ENCODE measurements at regions not wholly inside any gene's neighbourhood (a gene's known extent, or its start where the extent isn't known, plus 50 kb on each side); places are given as distances from the start of the nearest gene placed in this dataset.

DNA sequence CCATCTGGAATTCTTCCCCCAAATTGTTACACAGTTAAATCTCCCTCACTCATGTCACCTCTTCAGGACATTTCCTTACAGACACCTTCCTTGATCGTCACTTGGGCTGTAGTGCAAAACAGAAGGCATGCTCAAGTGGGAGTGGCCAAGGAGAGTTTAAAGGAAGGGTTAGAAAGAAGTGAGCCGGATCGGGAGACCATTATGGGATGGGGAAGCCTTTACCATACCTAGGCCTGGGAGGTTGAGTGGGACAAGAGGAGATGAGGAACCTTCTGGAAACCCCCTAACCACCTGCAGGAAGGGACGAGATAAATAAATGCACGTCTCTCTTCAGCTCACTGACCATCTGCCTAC is 102.7 kb downstream of the UCHL1 start:
- no peak for DNase-seq (ENCODE audit: low read depth in 4 of 4, low spot score in 2 of 4)

DNA sequence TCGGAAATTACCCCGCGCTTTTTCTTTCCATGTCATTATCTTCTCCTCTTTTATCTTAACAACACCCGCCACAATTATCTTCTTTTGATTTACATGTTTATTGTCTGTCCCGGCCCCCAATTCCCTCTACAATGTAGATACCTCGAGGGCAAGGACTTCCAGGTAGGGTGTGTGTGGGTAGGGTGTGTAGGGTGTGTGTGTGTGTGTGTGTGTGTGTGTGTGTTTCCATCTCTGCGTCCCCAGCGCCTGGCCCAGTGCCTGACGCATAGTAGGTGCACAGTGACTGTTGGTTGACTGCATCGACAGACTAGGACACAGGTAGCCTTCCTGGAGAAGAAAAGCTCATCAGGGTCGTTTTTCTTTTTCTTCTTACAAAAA is 103.1 kb downstream of the UCHL1 start:
- no peak for DNase-seq (ENCODE audit: low read depth in 4 of 4, low spot score in 2 of 4)

DNA sequence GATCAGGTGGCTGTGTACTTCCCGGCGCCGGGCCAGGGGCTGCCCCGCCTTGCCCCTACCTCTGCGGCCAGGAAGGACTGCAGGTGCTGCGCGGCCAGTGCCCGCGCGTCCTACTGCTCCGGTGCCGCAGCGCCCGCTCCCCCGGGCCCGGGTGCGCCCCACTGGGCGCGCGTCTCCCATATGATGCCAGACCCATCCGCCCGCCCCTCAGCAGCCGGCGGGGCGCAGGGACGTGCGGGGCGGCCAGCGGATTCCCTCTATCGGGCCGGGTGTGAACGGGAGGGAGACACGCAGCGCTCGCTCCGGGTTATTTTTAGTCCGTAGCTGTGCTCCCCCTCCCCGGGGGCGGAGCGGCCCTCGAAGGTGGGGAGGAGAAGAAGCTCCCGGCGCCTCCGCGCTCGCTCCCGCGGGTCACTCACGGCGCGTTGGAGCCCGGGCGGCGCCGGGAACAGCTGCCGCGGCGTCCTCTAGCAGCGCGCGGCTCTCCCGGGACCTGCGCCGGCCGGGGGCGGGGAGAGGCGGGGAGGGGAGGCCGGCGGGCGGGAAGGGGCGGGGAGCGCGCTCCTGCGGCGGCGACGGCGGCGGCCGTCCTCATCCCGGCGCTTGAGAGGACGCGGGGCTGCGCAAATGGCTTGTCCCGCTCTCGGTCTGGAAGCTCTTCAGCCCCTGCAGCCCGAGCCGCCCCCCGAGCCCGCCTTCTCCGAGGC is 103.6 kb downstream of the UCHL1 start:
- DNase-seq (ENCODE audit: low read depth in 4 of 4, low spot score in 2 of 4), result no peak

DNA sequence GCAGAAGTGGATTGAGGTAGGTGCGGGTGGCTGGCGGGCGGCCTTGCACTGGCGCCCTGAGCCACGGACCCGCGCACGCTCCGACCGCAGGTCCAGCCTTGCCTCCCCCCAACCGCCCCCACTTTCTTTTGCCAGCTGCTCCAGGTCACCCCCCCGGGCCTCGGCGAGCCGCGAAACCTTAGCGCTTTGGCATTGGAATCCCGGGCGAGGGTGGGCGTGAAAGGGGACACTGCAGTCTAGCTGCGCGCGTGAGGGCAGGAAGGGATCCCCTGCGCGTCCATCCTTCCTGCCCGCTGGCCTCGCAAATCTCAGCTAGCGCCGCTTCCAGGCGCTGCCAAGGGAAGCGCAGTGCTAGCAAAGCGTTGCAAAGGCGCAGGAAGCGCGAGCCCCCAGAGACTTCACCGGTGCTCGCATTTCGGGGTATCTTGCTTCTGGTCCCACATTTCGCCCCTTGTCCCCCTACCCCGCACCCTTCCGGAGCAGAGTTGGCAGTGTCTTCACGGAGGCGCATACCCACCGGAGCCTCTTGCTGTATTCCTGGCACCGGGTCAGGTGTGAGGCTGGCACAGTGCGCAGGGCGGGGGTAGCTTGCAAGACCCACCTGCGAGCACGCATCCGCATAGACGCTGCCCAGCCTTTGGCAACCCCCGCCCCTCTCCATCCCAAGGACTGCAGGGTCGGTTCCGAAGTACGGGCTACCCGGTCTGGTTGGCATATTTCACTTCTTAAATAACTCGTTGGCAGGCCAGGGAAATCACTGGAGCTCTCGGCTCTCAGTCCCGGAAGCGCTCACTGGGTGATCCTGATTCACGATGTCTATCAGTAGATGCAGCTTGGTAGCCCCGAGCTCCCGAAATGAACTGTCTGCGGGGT is 104.4 kb downstream of the UCHL1 start:
- no peak for DNase-seq (ENCODE audit: low read depth in 4 of 4, low spot score in 2 of 4)

DNA sequence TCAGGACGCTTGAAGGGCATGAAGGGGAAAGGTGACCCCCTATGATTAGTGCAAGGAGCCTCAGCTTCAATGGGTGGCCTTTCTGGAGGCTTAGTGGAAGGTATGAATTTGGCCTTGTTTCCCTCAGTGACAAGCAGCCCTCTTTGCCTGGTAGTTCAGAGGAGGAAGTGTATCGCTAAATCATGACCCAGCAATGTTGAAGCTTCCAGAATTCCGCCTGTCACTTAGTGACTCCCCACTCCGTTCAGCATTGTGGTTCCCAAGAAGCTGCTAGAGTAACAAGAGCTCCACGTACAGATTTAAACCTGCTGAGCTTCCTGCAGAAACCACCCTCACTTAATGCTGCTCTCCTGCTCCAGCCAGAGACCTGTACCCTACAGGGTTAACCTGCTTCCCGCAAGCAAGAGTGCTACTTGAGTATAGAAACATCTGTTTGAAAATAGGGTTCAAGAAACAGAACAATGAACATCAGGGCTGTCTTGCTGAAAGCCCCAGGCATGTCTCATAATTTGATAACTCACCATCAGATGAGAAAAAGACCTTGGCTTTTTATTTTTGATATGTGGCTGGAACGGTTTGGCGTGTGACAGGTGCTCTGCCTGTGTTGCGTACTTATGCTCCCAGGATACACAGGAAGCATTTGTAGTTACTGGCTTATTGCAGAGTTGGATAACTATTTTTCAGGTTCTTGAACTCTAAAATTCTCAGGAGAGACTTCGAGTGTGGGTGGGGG is 105.2 kb downstream of the UCHL1 start:
- no peak for DNase-seq (ENCODE audit: low read depth in 4 of 4, low spot score in 2 of 4)

DNA sequence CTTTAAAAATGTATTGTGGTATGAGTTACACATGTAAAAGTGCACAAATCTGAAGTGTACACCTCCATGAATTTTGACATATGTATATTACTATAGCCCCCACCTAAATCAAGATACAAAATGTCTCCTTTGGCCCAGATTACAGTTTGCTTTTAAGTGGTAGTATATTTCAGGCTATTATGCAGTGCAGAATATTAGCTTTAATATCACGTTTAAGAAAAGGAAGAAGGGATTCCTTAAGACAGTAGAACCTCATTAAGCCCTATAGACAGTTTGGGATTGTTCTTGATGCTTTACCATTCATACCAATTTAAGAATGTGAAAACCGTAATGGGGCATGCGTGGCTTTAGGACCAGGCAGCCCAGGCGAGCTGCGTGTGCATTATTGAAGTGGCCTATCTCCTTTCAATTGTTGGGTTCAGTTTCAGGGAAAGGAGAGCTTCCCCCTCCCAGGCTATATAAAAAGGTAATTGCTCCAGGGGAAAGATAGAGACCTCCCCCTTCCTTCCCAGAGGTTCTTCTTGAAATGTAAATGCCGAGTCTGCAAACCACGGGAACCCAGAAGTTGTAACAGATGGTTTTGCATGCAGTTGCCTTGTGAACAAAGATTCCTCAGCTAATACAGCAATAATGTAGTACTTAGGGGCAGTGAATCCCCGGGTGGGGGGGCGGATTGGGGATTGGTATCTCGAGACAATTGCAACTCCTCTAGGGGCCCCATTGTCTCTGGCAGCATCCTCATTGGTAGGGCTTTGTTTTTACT is 106.1 kb downstream of the UCHL1 start:
- DNase-seq (ENCODE audit: low read depth in 4 of 4, low spot score in 2 of 4), result no peak

DNA sequence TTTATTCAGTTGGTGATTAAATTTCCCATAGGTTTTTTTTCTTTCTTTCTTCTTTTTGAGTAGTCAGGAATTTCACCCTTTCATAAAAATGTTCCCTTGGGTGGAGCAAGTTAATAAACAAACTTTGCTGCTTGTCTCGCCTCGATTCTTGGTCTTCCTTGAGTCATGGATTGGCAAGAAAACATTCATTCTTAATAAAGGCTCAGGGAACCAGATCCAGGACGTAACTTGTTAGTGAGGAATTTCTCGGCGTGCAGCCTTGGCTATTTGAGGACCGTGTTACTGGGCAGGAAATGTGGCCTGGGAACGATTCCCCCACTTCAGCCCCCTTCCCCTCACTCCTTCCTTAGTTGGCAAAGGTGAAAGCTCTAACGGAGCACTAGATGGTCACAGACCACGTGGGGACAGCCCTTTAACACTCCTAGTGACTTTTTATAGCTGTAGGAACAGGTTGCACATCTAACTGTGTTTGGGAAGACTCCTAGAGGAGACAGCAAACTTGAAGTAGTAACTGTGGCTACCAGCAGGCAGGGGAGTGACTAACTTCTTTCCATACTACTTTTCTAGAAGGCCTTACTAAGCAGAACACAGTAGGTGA is 106.8 kb downstream of the UCHL1 start:
- no peak for DNase-seq (ENCODE audit: low read depth in 4 of 4, low spot score in 2 of 4)

DNA sequence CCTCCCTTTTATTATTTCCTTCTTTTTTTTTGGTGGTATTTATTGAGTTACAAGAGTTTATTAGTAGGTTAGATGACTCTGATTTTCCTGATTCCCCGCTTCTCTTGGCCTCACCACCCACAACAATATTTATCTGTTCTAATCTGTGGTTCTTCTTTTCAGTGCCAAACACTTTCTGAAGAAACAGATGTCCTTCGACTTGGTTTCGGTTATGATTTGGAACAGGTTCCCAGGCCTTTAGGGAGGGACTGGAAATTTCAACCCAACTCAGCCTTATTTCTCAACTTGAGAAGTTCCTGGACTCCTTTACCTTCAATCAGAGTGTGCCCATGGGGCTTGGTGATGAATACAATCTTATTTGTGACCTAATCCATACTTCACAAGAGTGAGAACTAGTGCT is 108.1 kb downstream of the UCHL1 start:
- no peak for DNase-seq (ENCODE audit: low read depth in 4 of 4, low spot score in 2 of 4)

DNA sequence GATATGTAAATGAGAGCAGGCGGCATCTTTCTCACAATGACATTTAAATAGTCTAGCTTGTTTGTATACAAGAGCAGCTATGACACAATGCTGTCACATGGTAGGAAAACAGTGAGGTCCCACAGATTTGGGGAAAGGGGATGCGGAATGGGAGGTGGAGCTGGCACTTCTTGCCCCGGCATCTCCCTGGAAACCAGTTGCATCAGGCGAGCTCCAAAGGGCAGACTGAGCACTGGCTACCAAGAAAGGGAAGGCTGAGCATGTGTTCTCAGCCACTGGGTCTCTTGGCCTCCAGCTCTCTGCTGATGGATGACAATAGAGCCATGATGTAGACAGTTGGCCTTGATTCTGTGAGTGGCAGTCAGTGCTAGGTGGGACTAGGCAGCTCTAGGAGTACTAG is 109.0 kb downstream of the UCHL1 start:
- no peak for DNase-seq (ENCODE audit: low read depth in 4 of 4, low spot score in 2 of 4)

DNA sequence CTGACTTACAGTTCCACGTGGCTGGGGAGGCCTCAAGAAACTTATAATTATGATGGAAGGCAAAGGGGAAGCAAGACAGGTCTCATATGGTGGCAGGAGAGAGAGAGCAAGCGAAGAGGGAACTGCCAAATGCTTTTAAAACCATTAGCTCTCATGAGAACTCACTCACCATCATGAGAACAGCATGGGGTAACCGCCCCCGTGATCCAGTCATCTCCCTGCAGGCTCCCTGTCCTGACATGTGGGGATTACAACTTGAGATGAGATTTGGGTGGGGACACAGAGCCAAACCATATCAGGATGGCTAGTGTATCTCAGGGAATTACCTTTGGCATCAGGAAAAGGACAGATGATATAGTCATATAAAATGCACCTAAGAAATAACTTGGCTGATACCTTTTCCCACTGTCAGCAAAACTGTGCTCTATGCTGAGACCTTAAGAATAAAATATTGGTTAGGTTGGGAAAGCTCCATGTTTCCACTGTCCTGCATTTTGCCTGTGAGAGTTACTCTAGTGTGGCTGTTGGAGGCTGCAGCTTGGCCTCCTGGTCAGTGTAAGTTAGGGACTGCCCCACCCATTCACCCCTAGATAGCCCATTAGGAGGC is 110.3 kb downstream of the UCHL1 start:
- no peak for DNase-seq (ENCODE audit: low read depth in 4 of 4, low spot score in 2 of 4)

DNA sequence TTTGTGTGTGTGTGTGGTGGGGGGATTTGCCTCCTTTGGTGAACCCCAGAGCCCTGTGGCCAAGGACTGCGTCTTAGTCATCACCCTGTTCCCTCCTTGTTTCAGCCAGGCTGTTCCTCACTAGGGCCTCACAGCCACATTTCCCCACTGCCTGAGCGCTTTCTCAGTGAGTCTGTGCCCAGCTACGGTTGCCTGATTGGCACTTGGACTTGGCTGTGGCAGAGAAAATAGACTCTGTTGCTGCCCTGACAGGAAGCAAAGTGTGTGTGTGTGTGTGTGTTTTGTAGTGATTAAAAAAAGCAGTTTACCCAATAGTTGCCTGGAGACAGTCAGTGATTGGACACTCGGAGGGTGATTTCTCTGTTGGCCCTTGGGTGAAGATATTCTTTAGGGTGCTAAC is 113.0 kb downstream of the UCHL1 start:
- DNase-seq (ENCODE audit: low read depth in 4 of 4, low spot score in 2 of 4), result no peak

DNA sequence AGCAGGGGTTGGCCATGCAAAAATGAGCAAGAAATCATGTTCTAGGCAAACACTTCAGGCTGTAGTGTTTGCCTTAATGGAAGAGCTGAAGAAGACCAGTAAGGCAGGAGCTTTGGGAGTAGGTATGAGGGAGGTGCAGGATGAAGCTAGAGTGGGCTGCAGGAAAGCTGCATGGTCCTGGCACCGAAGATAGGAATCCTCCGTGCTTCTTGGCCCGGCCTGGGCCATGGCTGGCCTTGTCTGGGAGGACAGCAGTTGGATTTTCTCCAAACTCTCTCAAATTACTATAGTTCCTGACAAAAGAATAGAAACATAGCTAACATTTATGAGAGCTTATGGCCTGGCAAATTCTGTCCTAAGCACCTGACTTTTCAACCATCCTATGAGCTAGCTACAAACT is 116.5 kb downstream of the UCHL1 start:
- no peak for DNase-seq (ENCODE audit: low read depth in 4 of 4, low spot score in 2 of 4)

DNA sequence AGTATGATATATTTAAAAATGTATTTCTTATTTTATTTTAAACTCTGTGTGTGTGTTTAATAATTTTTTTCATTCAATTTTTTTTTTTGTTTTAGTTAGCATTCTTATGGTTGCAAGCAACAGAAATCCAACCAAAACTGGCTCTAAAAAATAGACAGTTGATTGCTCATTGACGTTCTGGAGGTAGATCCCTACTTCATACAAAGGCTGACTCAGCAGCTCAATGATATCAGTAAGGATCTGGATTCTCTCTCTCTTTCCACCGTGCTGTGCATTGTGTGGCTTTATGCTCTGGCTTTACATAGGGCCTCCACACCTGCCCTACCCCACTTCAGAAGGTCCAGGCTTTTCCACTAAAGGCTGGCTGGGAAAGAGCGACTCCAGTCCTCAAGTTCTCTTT is 117.8 kb downstream of the UCHL1 start:
- DNase-seq (ENCODE audit: low read depth in 4 of 4, low spot score in 2 of 4), result no peak

DNA sequence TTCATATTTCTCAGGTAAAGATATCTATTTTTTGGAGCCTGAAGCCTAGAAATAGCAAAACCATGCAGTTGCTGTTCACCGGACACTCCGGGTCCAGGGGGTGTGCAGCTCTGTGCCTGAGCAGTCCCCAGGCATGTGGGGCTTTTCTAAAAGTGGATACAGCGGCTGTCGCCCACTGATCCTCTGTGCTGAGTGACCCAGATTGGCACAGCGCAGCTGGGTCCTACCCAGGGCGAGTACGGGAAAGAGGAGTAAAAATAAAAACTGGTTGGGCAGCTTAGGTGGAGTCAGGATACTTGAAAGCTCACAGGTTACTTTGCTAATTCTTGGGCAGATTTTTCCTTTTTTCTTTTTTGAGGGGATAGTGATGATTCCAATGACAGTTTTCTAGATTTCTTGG is 118.8 kb downstream of the UCHL1 start:
- no peak for DNase-seq (ENCODE audit: low read depth in 4 of 4, low spot score in 2 of 4)

DNA sequence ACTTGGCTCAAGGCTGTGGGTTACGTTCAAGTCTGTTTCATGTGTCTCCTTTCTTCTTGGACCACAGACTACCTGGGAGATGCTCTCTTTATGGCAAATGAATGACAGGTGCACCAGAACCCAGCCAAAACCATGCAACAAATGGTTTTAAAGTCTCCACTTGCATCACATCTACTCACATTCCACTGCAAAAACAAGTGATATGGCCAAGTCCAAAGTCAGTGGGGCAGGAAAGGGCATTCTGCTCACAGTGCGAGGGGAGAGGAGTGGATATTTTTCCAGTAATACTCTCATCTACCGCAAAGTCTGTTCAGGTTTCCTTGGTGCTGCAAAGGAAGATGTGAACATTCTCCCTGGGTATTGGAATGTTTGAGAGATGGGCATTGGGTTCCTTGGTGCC is 120.5 kb downstream of the UCHL1 start:
- DNase-seq (ENCODE audit: low read depth in 4 of 4, low spot score in 2 of 4), result no peak

DNA sequence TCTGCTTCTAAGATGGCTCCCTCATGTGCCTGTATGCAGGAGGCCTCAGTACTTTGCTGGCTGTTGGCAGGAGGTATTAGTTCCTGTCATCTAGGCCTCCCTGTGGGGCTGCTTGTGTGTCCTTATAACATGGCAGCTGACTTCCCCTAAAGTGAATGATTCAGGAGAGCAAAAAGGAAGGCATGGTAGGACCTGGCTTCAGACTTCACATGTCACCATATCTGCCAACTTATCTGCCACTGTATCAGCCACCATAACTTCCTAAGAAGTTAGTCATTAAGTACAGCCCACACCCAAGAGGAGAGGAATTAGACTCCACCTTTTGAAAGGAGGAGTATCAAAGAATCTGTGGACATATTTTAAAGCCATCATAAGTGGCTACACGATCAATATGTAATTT is 122.5 kb downstream of the UCHL1 start:
- DNase-seq (ENCODE audit: low read depth in 4 of 4, low spot score in 2 of 4), result no peak

DNA sequence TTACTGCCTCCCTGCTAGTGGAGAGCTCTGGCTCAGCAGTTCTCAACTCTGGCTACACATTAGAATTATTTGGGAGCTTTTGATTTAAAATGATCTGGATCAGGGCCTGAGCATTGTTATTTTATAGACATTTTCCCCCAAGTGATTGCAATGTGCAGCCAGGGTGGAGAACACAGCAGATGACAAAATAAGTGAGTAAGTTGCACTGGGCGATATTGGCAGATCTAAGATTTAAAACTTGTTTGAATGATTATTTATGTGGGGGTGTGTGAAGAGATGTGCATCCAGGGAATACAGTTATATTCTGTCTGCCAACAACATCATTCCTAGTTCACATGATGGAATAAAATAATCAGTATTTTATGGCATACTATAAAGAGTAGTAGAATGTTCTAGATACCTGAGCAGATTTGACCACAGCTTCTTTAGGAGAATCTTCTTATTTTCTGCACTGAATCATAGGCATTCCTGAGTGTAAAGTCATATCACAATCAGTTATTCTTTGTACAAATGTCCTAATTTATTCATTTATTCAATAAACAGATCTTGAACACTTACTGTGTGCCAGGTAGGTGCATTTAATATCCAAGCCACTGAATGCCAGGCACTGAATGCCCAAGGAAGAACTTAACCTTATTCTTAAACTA is 123.9 kb downstream of the UCHL1 start:
- no peak for DNase-seq (ENCODE audit: low read depth in 4 of 4, low spot score in 2 of 4)

DNA sequence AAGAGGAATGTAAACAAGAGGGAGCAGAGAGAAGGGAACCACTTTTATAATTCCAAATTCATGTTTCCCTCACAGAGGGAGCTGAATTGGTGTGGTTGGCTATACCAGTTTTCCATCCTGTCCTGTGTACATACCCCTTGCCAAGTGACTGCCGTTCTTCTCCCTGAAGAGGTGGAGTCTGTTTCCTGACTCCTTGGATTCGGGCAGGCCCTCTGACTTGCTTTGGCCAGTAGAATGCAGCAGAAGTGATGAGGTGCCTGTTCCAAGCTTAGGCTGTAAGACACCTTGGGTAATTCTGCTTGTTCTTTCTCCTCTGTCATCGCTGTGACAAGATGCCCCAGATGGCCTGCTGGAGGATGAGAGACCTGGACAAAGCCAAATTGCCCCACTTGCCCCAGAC is 124.7 kb downstream of the UCHL1 start:
- DNase-seq (ENCODE audit: low read depth in 4 of 4, low spot score in 2 of 4), result no peak

DNA sequence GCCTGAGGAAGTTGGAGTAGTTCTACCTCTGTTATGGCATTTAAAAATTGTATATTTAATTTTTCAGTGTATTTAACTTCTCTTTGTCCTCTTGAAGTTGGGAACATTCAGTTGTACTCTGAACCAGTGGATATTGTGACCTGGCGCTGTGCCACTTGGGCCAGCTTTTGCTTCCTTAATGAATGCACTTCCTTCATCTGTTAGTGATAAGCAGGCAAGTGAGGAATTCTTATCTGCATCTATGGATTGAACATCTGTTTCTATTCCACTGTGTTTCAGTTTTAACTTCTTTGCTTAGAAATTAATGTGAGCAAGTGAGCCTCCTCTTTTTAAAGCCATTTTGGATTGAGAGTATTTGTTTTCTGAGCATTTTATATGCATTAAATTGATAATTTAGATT is 128.3 kb downstream of the UCHL1 start:
- no peak for DNase-seq (ENCODE audit: low read depth in 4 of 4, low spot score in 2 of 4)

DNA sequence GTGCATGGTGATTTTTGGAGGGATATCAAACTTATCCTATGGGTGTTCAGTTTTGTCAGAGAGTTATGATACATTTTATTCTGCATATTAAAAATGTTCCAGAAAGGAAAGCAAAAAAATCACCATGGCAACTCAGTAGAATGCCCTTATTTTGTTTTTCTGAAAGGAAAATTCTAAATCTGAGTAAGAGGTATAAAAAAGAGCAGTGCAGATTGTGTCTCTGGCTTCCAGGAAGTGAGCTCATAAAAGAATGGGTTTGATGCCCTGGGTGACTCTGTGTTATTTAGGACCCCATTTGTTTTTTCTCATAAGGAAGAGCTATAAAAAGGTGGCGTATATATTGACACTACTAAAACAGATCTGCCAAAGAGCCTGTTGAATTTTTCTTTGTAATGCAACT is 128.8 kb downstream of the UCHL1 start:
- no peak for DNase-seq (ENCODE audit: low read depth in 4 of 4, low spot score in 2 of 4)
